B cell (primary cell): ENCODE measurements at regions not wholly inside any gene's neighbourhood (a gene's known extent, or its start where the extent isn't known, plus 50 kb on each side); places are given as distances from the start of the nearest gene placed in this dataset.

ENCODE experiments used
- ATAC-seq: fragments of 200-7000 bp; cut with Tn5 transposase; one replicate; pipeline ENCODE4 v1.10.0; 2021; ENCODE audit warnings: low read depth, mild to moderate bottlenecking, moderate number of reproducible peaks, moderate library complexity
- CTCF ChIA-PET: fragments of 350-600 bp; sonication (Branson Sonifier 250); formaldehyde crosslinking; loops from one replicate; lab custom pipeline; 2021; ENCODE audit warnings: antibody characterized with exemption, inconsistent platforms; lab: Charles Lee
- POLR2A ChIA-PET: fragments of 350-600 bp; sonication (Branson Sonifier 250); formaldehyde crosslinking; loops from one replicate; lab custom pipeline; 2021; ENCODE audit warnings: antibody characterized with exemption; lab: Charles Lee
- DNase-seq: peaks from one replicate; pipeline ENCODE4 v3.0.0; 2013
- H2AFZ ChIP-seq: 2 replicates; pipeline ENCODE4 v1.6.1; 2012; ENCODE audit warnings: mild to moderate bottlenecking, low read depth, low read length; ENCODE audit not compliant: insufficient read depth, poor library complexity, severe bottlenecking
- H3K27ac ChIP-seq, 2 donors: 1 replicate in 1 of 2; 2 replicates in 1 of 2; pipeline ENCODE4 v1.5.1; 2012 to 2013; ENCODE audit warnings: low read length in 2 of 2, mild to moderate bottlenecking in 2 of 2, moderate library complexity in 1 of 2
- H3K27me3 ChIP-seq, 4 experiments: fragments of 200-600 bp in 1 of 4; sonication (generic) in 1 of 4; replicated peaks in 1 of 4; 1 replicate in 2 of 4; 2 replicates in 2 of 4; pipeline versions ENCODE4 v1.6.1 to v1.7.0; 2013 to 2016; ENCODE audit warnings: low read length in 3 of 4, mild to moderate bottlenecking in 2 of 4, mixed read lengths in 1 of 4, moderate library complexity in 1 of 4; ENCODE audit not compliant: insufficient read depth in 4 of 4, control insufficient read depth in 3 of 4; ENCODE audit errors: control extremely low read depth in 1 of 4
- H3K36me3 ChIP-seq, 2 experiments: replicated peaks in 1 of 2; 1 replicate in 1 of 2; 2 replicates in 1 of 2; pipeline versions ENCODE4 v1.6.1 to v1.7.1; 2013; ENCODE audit warnings: low read length in 1 of 2; ENCODE audit not compliant: insufficient read depth in 2 of 2, control insufficient read depth in 1 of 2; ENCODE audit errors: control extremely low read depth in 1 of 2, extremely low read depth in 1 of 2
- H3K4me1 ChIP-seq, 2 donors: fragments of 200-600 bp in 1 of 2; sonication (generic) in 1 of 2; 1 replicate in 1 of 2; 2 replicates in 1 of 2; pipeline versions ENCODE4 v1.5.1 to v1.6.1; 2013 to 2017; ENCODE audit warnings: low read length in 2 of 2; ENCODE audit not compliant: control insufficient read depth in 2 of 2, insufficient read depth in 2 of 2
- H3K4me2 ChIP-seq: replicated peaks from 2 replicates; pipeline ENCODE3; 2012; ENCODE audit warnings: mild to moderate bottlenecking, low read depth, low read length; ENCODE audit not compliant: poor library complexity, severe bottlenecking
- H3K4me3 ChIP-seq, 5 experiments: fragments of 200-600 bp in 1 of 5; sonication (generic) in 1 of 5; 1 replicate in 3 of 5; 2 replicates in 2 of 5; pipeline versions ENCODE4 v1.5.1 to v1.7.0; 2011 to 2016; ENCODE audit warnings: low read length in 4 of 5, mild to moderate bottlenecking in 4 of 5, low read depth in 2 of 5, control low read depth in 1 of 5, moderate library complexity in 1 of 5; ENCODE audit not compliant: insufficient read depth in 1 of 5; ENCODE audit errors: control extremely low read depth in 1 of 5, extremely low read depth in 1 of 5
- H3K79me2 ChIP-seq: fragments of 200-600 bp; sonication (generic); one replicate; pipeline ENCODE4 v1.6.0; 2016; ENCODE audit warnings: low read length; ENCODE audit not compliant: control insufficient read depth, insufficient read depth
- H3K9ac ChIP-seq: fragments of 200-600 bp; sonication (generic); 2 replicates; pipeline ENCODE4 v1.6.1; 2017; ENCODE audit warnings: mild to moderate bottlenecking, low read length, moderate library complexity
- H3K9me3 ChIP-seq, 3 donors: one replicate each; pipeline versions ENCODE4 v1.6.1 to v1.7.1; 2013; ENCODE audit warnings: low read length in 2 of 3; ENCODE audit not compliant: control insufficient read depth in 2 of 3, insufficient read depth in 1 of 3; ENCODE audit errors: control extremely low read depth in 1 of 3
- H4K20me1 ChIP-seq: 2 replicates; pipeline ENCODE4 v1.6.0; 2012; ENCODE audit warnings: mild to moderate bottlenecking, low read length; ENCODE audit not compliant: insufficient read depth, control insufficient read depth, poor library complexity, severe bottlenecking
- H3K27ac Mint-ChIP-seq: one replicate; pipeline ENCODE4 v1.8.0; 2021; ENCODE audit warnings: mixed read lengths
- H3K27me3 Mint-ChIP-seq: one replicate; pipeline ENCODE4 v1.8.0; 2021; ENCODE audit warnings: mixed read lengths
- H3K4me1 Mint-ChIP-seq: one replicate; pipeline ENCODE4 v1.8.0; 2021; ENCODE audit warnings: mixed read lengths
- H3K4me3 Mint-ChIP-seq: one replicate; pipeline ENCODE4 v1.8.0; 2021; ENCODE audit warnings: mixed read lengths
- H3K9me3 Mint-ChIP-seq: one replicate; pipeline ENCODE4 v1.8.0; 2022; ENCODE audit warnings: mixed read lengths; ENCODE audit not compliant: insufficient read depth
- EZH2 ChIP-seq: IDR thresholded peaks from 2 replicates; pipeline ENCODE4 v1.6.1; 2012; ENCODE audit warnings: borderline replicate concordance, low read depth, mild to moderate bottlenecking, moderate library complexity, low read length; ENCODE audit not compliant: insufficient read depth, poor library complexity, severe bottlenecking
- WGBS: methylation state at CpG from one replicate; pipeline ENCODE4 v1.1.5; 2013; ENCODE audit warnings: missing lambda C conversion rate; ENCODE audit not compliant: insufficient coverage; 5-methylcytosine and 5-hydroxymethylcytosine counted together
- intact Hi-C: fragments of 100-400 bp; cut with micrococcal nuclease; formaldehyde crosslinking; loops from one replicate; pipeline ENCODE4 v1.10.0; 2022
- TF ChIP-seq, protein P1 (sequence below): fragments of 200-600 bp; IDR thresholded peaks from one replicate; pipeline ENCODE4 v1.8.0; 2022; ENCODE audit warnings: antibody characterized with exemption, mild to moderate bottlenecking

- H3K9me3 Mint-ChIP-seq: no peaks in the 10 kb centered on the region
- no peaks in the 10 kb centered on the region for H4K20me1 ChIP-seq
- ChIA-PET POLR2A (no interaction called here), CTCF (no interaction called here)
- H3K4me1 Mint-ChIP-seq: no peaks in the 10 kb centered on the region
- H3K4me1 ChIP-seq: no peaks in the 10 kb centered on the region
- H3K4me2 ChIP-seq: no peak overlapping the region
- WGBS: no CpG with 5 or more reads among the region's 3 CpGs
- no peaks in the 10 kb centered on the region for H3K36me3 ChIP-seq
- H2AFZ ChIP-seq: no peak overlapping the region
- H3K9ac ChIP-seq: no peak overlapping the region
- no peaks in the 10 kb centered on the region for H3K9me3 ChIP-seq
- H3K4me3 Mint-ChIP-seq: no peak overlapping the region
- no peak overlapping the region for H3K27ac Mint-ChIP-seq
- DNase-seq (no peak), ATAC-seq (no peak)
- H3K27ac ChIP-seq: no peak overlapping the region
- TF ChIP-seq, protein P1, sequence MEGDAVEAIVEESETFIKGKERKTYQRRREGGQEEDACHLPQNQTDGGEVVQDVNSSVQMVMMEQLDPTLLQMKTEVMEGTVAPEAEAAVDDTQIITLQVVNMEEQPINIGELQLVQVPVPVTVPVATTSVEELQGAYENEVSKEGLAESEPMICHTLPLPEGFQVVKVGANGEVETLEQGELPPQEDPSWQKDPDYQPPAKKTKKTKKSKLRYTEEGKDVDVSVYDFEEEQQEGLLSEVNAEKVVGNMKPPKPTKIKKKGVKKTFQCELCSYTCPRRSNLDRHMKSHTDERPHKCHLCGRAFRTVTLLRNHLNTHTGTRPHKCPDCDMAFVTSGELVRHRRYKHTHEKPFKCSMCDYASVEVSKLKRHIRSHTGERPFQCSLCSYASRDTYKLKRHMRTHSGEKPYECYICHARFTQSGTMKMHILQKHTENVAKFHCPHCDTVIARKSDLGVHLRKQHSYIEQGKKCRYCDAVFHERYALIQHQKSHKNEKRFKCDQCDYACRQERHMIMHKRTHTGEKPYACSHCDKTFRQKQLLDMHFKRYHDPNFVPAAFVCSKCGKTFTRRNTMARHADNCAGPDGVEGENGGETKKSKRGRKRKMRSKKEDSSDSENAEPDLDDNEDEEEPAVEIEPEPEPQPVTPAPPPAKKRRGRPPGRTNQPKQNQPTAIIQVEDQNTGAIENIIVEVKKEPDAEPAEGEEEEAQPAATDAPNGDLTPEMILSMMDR: no peak
- no peak for TF ChIP-seq EZH2
- no peaks in the 10 kb centered on the region for H3K27me3 Mint-ChIP-seq
- H3K4me3 ChIP-seq: no peak overlapping the region
- no peaks in the 10 kb centered on the region for H3K79me2 ChIP-seq
- H3K27me3 ChIP-seq: no peaks in the 10 kb centered on the region
- intact Hi-C loops: no loop called here
Measured at GRCh38 chr7:84536271-84536870, 341.8 kb upstream of the SEMA3A start.

DNA sequence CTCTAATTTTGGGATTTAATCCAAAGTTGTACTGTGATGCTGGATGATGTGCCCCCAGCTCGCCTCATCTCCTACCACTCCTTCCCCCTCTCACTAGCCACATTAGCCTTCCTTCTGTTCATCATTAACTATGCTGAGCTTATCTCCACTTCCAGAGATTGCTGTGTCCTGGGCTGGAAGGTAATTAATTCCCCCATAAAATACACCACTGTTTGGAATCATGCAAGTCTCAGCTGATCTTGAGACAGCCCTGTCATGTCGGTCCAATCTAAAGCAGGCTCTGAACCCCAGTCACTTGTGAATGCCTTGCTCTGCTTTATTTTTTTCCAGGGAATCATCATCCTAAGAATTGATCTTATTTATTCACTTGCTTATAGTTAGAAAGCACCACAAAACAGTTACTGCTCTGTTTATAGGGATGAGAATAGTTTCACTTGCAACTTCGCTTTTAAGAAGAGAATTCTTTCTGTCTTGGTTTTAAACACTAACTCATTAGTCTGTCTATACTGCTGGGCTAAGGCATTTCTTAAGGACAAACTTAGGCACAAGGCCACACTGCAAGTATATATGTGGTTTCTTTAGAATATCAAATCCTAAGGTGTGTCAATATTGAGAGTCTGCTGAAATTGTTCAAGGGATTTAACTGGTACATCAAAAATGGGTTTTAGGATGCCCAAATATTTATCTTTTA lies 341.1 kb upstream of the SEMA3A start:
- CTCF ChIA-PET: no interaction called here
- POLR2A ChIA-PET: no interaction called here
- no peak for DNase-seq

More for the DNA sequence above, 341.1 kb upstream of the SEMA3A start:
- no peaks in the 10 kb centered on the region for H4K20me1 ChIP-seq
- H3K4me3 ChIP-seq: no peak overlapping the region
- no peaks in the 10 kb centered on the region for H3K79me2 ChIP-seq
- no peaks in the 10 kb centered on the region for H3K9me3 Mint-ChIP-seq
- no CpG with 5 or more reads among the region's 3 CpGs for WGBS
- no peak overlapping the region for H3K4me3 Mint-ChIP-seq
- no peak for ATAC-seq
- H3K27ac ChIP-seq: no peak overlapping the region
- no peak overlapping the region for H3K9ac ChIP-seq
- intact Hi-C loops: no loop called here
- H3K4me1 ChIP-seq: no peaks in the 10 kb centered on the region
- H2AFZ ChIP-seq: no peak overlapping the region
- no peak overlapping the region for H3K4me2 ChIP-seq
- no peak overlapping the region for H3K27ac Mint-ChIP-seq
- no peak for TF ChIP-seq EZH2
- TF ChIP-seq, protein P1: no peak
- H3K9me3 ChIP-seq: no peaks in the 10 kb centered on the region
- no peaks in the 10 kb centered on the region for H3K27me3 Mint-ChIP-seq
- no peaks in the 10 kb centered on the region for H3K4me1 Mint-ChIP-seq
- H3K36me3 ChIP-seq: no peaks in the 10 kb centered on the region
- H3K27me3 ChIP-seq: no peaks in the 10 kb centered on the region
